Stimulated activated naive CD4-positive, alpha-beta T cell (primary cell): ENCODE measurements at regions not wholly inside any gene's neighbourhood (a gene's known extent, or its start where the extent isn't known, plus 50 kb on each side); places are given as distances from the start of the nearest gene placed in this dataset.
"Not testable (repeated sequence)": the region's sequence is repeated elsewhere in the genome, so short reads cannot be mapped to it uniquely, and the experiment has no call there.

Source experiments
- DNase-seq, 6 experiments: peaks; one replicate each; lab custom pipeline; 2025; lab: John Stamatoyannopoulos, UW

GRCh38 chr15:60259469-60259868 lies 138.3 kb downstream of the ANXA2 start:
- DNase-seq = no peak

GRCh38 chr15:60264088-60264487 lies 133.7 kb downstream of the ANXA2 start:
- no peak for DNase-seq

GRCh38 chr15:60264566-60264965 lies 133.2 kb downstream of the ANXA2 start:
- DNase-seq = no peak

GRCh38 chr15:60265057-60265456 lies 132.7 kb downstream of the ANXA2 start:
- no peak for DNase-seq

GRCh38 chr15:60272623-60273022 lies 125.2 kb downstream of the ANXA2 start:
- no peak for DNase-seq

- DNase-seq = no peak
Observed at GRCh38 chr15:60275624-60276023, 122.2 kb downstream of the ANXA2 start.

GRCh38 chr15:60278879-60279278 lies 118.9 kb downstream of the ANXA2 start:
- no peak for DNase-seq

- DNase-seq = no peak
Observed at GRCh38 chr15:60280259-60280658, 117.5 kb downstream of the ANXA2 start.

GRCh38 chr15:60283936-60284335 lies 113.8 kb downstream of the ANXA2 start:
- no peak for DNase-seq

- DNase-seq = not testable (repeated sequence)
Observed at GRCh38 chr15:60295901-60296300, 101.9 kb downstream of the ANXA2 start.

GRCh38 chr15:60297047-60297446 lies 100.7 kb downstream of the ANXA2 start:
- DNase-seq = no peak
